IMR-90 (cell line): ENCODE measurements at regions not wholly inside any gene's neighbourhood (a gene's known extent, or its start where the extent isn't known, plus 50 kb on each side); places are given as distances from the start of the nearest gene placed in this dataset.
A peak's percentile ranks its signal among the peaks of the same experiment; 100 is the strongest.

ENCODE experiments used
- ATAC-seq: fragments of 200-7000 bp; cut with Tn5 transposase; 2 replicates; pipeline ENCODE4 v1.9.1; 2020; ENCODE audit warnings: low read depth, mild to moderate bottlenecking, moderate library complexity
- BruUV-seq: library from RNA; stranded (reverse); fragments of 400-500 nt; replicated peaks from 2 replicates; lab custom pipeline; 2021; lab: Mats Ljungman, UMichigan
- CTCF ChIA-PET: fragments of 300-600 bp; formaldehyde crosslinking; extraction: SDS; loops from one replicate; lab custom pipeline; 2021; ENCODE audit warnings: antibody characterized with exemption; lab: Yijun Ruan, JAX
- POLR2A ChIA-PET: fragments of 300-600 bp; sonication (Branson Sonifier 250); formaldehyde crosslinking; loops from one replicate; lab custom pipeline; 2022; ENCODE audit warnings: antibody characterized with exemption; ENCODE audit not compliant: unreplicated experiment; lab: Charles Lee
- DNase-seq: peaks from one replicate; pipeline ENCODE4 v3.0.0; 2013
- H2AFZ ChIP-seq: replicated peaks from 2 replicates; pipeline ENCODE3; 2013; ENCODE audit warnings: low read length, mild to moderate bottlenecking; ENCODE audit not compliant: poor library complexity
- H2AK5ac ChIP-seq: 2 replicates; pipeline ENCODE4 v1.6.1; 2013; ENCODE audit warnings: low read depth, low read length, inconsistent platforms
- H2AK9ac ChIP-seq: replicated peaks from 2 replicates; pipeline ENCODE3; 2013; ENCODE audit warnings: mild to moderate bottlenecking, low read depth, low read length, moderate library complexity; ENCODE audit not compliant: poor library complexity
- H2BK120ac ChIP-seq: 2 replicates; pipeline ENCODE4 v1.6.1; 2013; ENCODE audit warnings: low read depth, low read length, inconsistent platforms
- H2BK15ac ChIP-seq: 3 replicates; pipeline ENCODE4 v1.6.1; 2013; ENCODE audit warnings: low read depth, low read length, inconsistent platforms
- H2BK20ac ChIP-seq: 2 replicates; pipeline ENCODE4 v1.6.1; 2013; ENCODE audit warnings: low read depth, mild to moderate bottlenecking, inconsistent platforms, low read length, moderate library complexity
- H2BK5ac ChIP-seq: 2 replicates; pipeline ENCODE4 v1.6.1; 2013; ENCODE audit warnings: mild to moderate bottlenecking, low read depth, low read length, inconsistent platforms; ENCODE audit not compliant: poor library complexity, severe bottlenecking
- H3K14ac ChIP-seq: replicated peaks from 2 replicates; pipeline ENCODE4 v1.6.1; 2013; ENCODE audit warnings: low read depth, low read length, inconsistent platforms
- H3K18ac ChIP-seq: 2 replicates; pipeline ENCODE4 v1.6.1; 2013; ENCODE audit warnings: low read depth, low read length, control low read depth
- H3K23ac ChIP-seq: 2 replicates; pipeline ENCODE4 v1.6.1; 2013; ENCODE audit warnings: low read depth, low read length, inconsistent platforms
- H3K27ac ChIP-seq: 2 replicates; pipeline ENCODE4 v1.5.1; 2013; ENCODE audit warnings: mild to moderate bottlenecking, control low read depth, low read length; ENCODE audit not compliant: insufficient read depth
- H3K27me3 ChIP-seq: 2 replicates; pipeline ENCODE4 v1.6.1; 2013; ENCODE audit warnings: low read length; ENCODE audit not compliant: control insufficient read depth, insufficient read depth
- H3K36me3 ChIP-seq: 2 replicates; pipeline ENCODE4 v1.6.1; 2013; ENCODE audit warnings: low read length, mixed read lengths; ENCODE audit not compliant: control insufficient read depth, insufficient read depth
- H3K4ac ChIP-seq: 2 replicates; pipeline ENCODE4 v1.6.1; 2013; ENCODE audit warnings: low read depth, low read length, inconsistent platforms
- H3K4me1 ChIP-seq: 2 replicates; pipeline ENCODE4 v1.6.1; 2013; ENCODE audit warnings: low read length, mixed read lengths; ENCODE audit not compliant: control insufficient read depth, insufficient read depth
- H3K4me2 ChIP-seq: 2 replicates; pipeline ENCODE4 v1.6.1; 2013; ENCODE audit warnings: low read depth, mild to moderate bottlenecking, control low read depth, low read length, moderate library complexity
- H3K4me3 ChIP-seq: 2 replicates; pipeline ENCODE4 v1.5.1; 2013; ENCODE audit warnings: low read depth, mild to moderate bottlenecking, control low read depth, low read length, moderate library complexity; ENCODE audit not compliant: insufficient read depth
- H3K56ac ChIP-seq: 2 replicates; pipeline ENCODE4 v1.6.1; 2013; ENCODE audit warnings: low read length, inconsistent platforms; ENCODE audit not compliant: insufficient read depth; ENCODE audit errors: extremely low read depth
- H3K79me1 ChIP-seq, 2 experiments: 2 replicates each; pipeline ENCODE4 v1.6.1; 2013; ENCODE audit warnings: low read length in 2 of 2, inconsistent platforms in 1 of 2, low read depth in 1 of 2
- H3K9ac ChIP-seq: 2 replicates; pipeline ENCODE4 v1.6.1; 2013; ENCODE audit warnings: low read depth, low read length, control low read depth
- H3K9me1 ChIP-seq: 2 replicates; pipeline ENCODE4 v1.6.1; 2013; ENCODE audit warnings: low read length, inconsistent platforms; ENCODE audit not compliant: insufficient read depth
- H3K9me3 ChIP-seq: 2 replicates; pipeline ENCODE4 v1.6.1; 2013; ENCODE audit warnings: low read length; ENCODE audit not compliant: control insufficient read depth, insufficient read depth
- H4K20me1 ChIP-seq: 2 replicates; pipeline ENCODE4 v1.6.1; 2013; ENCODE audit warnings: low read length, inconsistent platforms; ENCODE audit not compliant: insufficient read depth
- H4K5ac ChIP-seq: 2 replicates; pipeline ENCODE4 v1.6.1; 2013; ENCODE audit warnings: mild to moderate bottlenecking, low read depth, low read length, control low read depth
- H4K8ac ChIP-seq, 2 experiments: 2 replicates each; pipeline ENCODE4 v1.6.1; 2013; ENCODE audit warnings: low read depth in 2 of 2, low read length in 2 of 2, control low read depth in 1 of 2, inconsistent platforms in 1 of 2
- H4K91ac ChIP-seq: 2 replicates; pipeline ENCODE4 v1.6.1; 2013; ENCODE audit warnings: low read depth, low read length, inconsistent platforms; ENCODE audit not compliant: insufficient read depth
- BHLHE40 ChIP-seq: fragments of 150-350 bp; IDR thresholded peaks from 2 replicates; pipeline ENCODE4 v1.6.1; 2016; ENCODE audit warnings: mild to moderate bottlenecking, low read depth, low read length
- FOS ChIP-seq: fragments of 150-350 bp; IDR thresholded peaks from 2 replicates; pipeline ENCODE4 v1.6.1; 2016; ENCODE audit warnings: low read depth, low read length
- WGBS, 2 experiments: methylation state at CpG; one replicate each; pipeline versions ENCODE4 v1.1.5 to v1.1.7; 2013; ENCODE audit warnings: missing lambda C conversion rate in 2 of 2; ENCODE audit not compliant: insufficient read length in 1 of 2; ENCODE audit errors: extremely low coverage in 2 of 2; 5-methylcytosine and 5-hydroxymethylcytosine counted together
- dilution Hi-C: fragments of 300-500 bp; cut with HindIII; formaldehyde crosslinking; loops from one replicate; pipeline ENCODE4 v1.14.3; 2018; ENCODE audit warnings: low sequenced_read_pairs; ENCODE audit not compliant: unreplicated experiment
- in situ Hi-C: fragments of 300-500 bp; cut with MboI; formaldehyde crosslinking; loops from 3 replicates; pipeline ENCODE4 v1.14.3; 2019; ENCODE audit warnings: low sequenced_read_pairs, inconsistent platforms, mixed read lengths
- intact Hi-C: fragments of 100-400 bp; cut with micrococcal nuclease; formaldehyde crosslinking; loops from 2 replicates; pipeline ENCODE4 v1.10.0; 2022

- Histone ChIP-seq H3K4me3 (no peak overlapping the region), H2BK120ac (no peak overlapping the region), H3K18ac (no peak overlapping the region), H2BK5ac (peak overlapping the region; percentile 18), H3K56ac (no peak overlapping the region), H2BK15ac (no peak overlapping the region), H2AK5ac (no peak overlapping the region), H3K9ac (no peak overlapping the region), H3K4me2 (peak overlapping the region; percentile 89; the same call in 1 of the 2 replicates), H3K9me3 (no peaks in the 10 kb centered on the region), H3K79me1 (no peaks in the 10 kb centered on the region), H2BK20ac (0 out of 2 replicates have a peak overlapping the region, but pooled peaks have one; percentile 10), H4K5ac (no peak overlapping the region), H4K20me1 (no peaks in the 10 kb centered on the region), H3K23ac (no peak overlapping the region), H4K91ac (no peak overlapping the region), H3K14ac (no peak overlapping the region), H3K36me3 (no peaks in the 10 kb centered on the region), H3K27ac (no peak overlapping the region), H3K9me1 (peaks cover 5% of the 10 kb centered on the region; the same call in 1 of the 2 replicates), H3K4ac (no peak overlapping the region), H3K27me3 (no peaks in the 10 kb centered on the region), H3K4me1 (peaks cover 9% of the 10 kb centered on the region), H2AFZ (no peak overlapping the region), H2AK9ac (no peak overlapping the region), H4K8ac (no peak overlapping the region)
- TF ChIP-seq FOS (peak; percentile 15; the same call in 1 of the 2 replicates), BHLHE40 (no peak)
- in situ Hi-C loops (no loop called here), dilution Hi-C loops (no loop called here), intact Hi-C loops (no loop called here)
- ATAC-seq (peak; percentile 28; the same call in 1 of the 2 replicates), DNase-seq (peak; percentile 57)
- WGBS, 2 experiments, result 50% methylated on average over 1 of the region's 2 CpGs; no CpG with 5 or more reads in 1 of the 2 experiments
- ChIA-PET POLR2A (no interaction called here), CTCF (no interaction called here)
- BruUV-seq, result no TSS peak
Measured at GRCh38 chr4:31107362-31107761, 387.2 kb downstream of the PCDH7 start.
